CD4-positive, alpha-beta T cell treated with Interleukin-17A for 1 hour (primary cell): ENCODE measurements at regions not wholly inside any gene's neighbourhood (a gene's known extent, or its start where the extent isn't known, plus 50 kb on each side); places are given as distances from the start of the nearest gene placed in this dataset.

Source experiments
- DNase-seq: peaks from one replicate; pipeline ENCODE4 v3.0.0-alpha.2; 2020

DNA sequence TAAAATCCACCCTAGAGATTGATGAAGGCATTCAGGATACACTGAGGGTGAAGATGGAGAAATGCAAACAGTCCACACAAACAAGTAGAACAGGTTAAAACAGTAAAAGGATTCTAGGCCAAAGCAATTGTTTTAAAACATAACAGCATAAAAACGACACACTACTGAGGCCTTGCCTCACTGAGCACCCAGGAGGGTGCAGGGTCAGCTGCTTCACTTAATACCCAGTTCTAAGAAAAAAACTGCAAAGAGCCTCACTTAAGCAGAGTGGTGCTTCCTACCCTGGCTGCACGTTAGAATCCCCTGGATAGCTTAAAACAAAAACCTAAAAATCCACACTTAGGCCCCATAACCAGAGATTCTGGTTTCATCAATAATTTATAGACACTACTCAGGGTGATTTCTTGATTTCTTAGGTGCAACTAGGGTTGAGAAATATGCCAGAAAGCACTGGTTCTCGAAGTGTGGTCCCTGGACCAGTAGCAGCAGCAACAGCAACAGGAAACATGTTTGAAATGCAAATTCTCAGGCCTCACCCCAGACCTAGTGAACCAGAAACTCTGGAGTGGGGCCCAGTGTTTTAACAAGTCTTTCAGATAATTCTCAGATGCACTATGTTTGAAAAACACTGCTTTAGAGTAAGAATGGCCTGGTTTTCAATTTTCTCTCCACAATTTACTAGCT, 279.1 kb downstream of the ZEB2 start:
- no peak for DNase-seq

GRCh38 chr2:144239726-144240125, 280.2 kb downstream of the ZEB2 start:
- DNase-seq: no peak

DNA sequence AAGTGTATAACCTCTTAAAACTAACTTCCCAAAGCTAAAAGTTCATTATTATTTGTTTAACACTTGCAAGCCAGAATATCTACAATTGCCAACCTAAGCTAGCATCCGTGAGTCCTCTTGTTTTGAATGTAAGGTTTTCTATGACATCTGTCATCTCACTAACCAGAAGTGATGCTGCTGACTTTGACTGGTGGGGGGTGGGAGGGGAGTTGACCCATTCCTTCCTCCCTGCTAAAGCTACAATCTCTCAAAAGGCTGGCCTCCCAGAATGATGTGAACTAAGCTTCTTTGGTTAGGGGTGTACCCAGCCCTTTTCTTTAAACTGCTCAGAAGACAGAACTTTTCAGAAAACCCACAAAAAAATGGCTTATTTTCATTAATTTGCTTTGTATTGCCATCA, 280.6 kb downstream of the ZEB2 start:
- DNase-seq: no peak

- no peak for DNase-seq
Measured at GRCh38 chr2:144237830-144238627, 281.9 kb downstream of the ZEB2 start.

DNA sequence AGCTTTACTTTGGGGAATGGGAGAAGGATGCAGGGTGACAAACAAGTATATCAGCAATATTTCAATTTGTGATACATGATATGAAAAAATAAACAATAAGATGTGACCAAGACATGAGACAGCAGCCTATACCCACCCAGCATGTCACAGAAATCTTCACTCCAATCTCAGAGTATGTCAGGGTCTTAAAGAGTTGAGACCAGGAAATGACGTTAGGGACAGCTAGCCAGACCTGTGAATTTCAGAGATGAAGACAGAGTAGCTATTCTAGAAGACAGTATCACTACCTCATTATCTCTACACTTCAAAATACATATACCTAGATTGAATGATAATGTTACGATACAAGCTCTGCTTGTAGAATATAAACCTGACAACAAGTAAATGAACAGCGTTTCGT, 282.8 kb downstream of the ZEB2 start:
- no peak for DNase-seq

- no peak for DNase-seq
Measured at GRCh38 chr2:144235050-144235449, 284.9 kb downstream of the ZEB2 start.

DNA sequence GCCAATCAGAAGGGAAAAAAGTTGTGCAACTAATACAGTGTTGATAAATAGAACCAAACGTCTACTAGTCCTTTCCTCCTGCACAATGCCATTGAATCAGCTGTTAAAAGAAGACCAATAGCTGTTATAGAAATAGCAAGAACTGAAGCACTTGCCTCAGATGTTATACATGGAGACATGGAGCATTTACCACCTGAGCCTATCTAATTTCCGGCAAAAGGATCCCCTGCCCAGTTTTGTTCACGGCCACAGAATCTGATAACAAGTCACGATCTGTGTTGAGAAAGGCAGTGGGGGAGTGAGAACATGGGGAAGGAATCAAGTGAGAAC, 285.4 kb downstream of the ZEB2 start:
- no peak for DNase-seq

GRCh38 chr2:144233733-144234541, 286.0 kb downstream of the ZEB2 start:
- DNase-seq: no peak

DNA sequence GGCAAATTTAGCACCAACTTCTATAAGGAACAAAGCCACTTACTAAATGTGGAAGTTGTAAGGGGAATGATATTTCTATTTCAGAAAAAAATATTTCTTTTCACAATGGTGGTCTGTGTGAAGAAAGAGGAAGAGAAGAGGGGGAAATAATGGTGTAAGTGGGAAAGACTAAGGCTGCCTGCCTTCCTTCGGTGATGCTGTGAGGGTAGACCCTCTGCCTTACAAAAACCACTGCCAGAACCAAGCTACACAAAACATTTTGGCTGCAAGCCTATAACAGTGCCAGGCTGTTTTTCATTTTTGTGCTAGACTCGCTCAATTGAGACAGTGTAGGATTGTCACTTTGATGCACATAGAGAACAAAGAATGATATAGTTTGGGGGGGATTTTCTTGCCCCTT, 286.6 kb downstream of the ZEB2 start:
- no peak for DNase-seq

- no peak for DNase-seq
Measured at GRCh38 chr2:144230448-144231085, 289.4 kb downstream of the ZEB2 start.

- no peak for DNase-seq
Measured at GRCh38 chr2:144230033-144230432, 289.9 kb downstream of the ZEB2 start.

- DNase-seq: no peak
Measured at GRCh38 chr2:144229296-144229695, 290.6 kb downstream of the ZEB2 start.

DNA sequence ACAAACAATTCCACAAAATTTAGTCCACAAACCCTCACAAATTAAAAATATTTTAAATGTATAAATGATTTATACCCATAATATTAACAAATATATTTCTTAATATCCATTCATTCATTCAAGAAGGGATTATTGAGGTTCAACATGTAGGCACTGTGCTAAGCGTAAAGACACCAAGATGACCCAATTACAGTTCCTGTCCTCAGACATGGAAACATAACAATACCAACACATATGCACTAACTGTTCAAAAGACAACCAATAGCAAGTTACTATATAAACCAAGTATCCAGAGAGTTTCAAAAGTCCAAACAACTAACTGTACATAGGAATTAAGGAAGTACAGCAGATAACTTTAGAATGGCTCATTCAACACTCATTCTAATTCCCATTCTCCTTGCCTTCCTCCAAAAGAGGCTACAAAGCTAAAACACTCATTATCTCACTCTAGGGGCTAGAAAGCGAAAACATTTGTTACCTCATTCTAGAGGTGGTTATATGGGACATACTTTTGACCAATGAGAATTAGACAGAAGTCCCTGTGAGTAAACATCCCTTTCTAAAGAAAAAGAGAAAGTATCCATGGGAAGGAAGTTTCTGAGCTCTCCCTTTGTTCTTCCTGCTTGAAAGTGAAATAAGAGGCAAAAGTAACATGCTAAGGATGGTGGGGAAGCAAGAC, 292.4 kb downstream of the ZEB2 start:
- DNase-seq: no peak

DNA sequence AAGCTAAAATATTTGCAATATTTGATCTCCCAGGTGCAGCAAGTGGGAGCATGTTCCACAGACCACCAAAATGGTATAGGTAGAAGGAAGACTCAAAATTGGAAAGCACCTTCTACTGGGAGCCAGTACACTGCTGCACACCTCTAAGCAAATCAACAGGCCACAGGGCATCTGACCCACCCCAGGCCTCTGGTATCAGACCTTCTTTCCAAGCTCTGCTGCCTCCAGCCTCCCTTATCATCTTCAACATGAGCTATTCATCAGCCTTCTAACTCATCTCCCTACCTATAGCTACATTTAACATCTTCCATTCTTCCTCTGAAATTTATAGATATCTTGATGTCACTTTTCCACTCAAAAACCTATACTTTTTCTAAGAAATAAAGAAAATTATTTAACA, 294.8 kb downstream of the ZEB2 start:
- no peak for DNase-seq

GRCh38 chr2:144224472-144224871, 295.4 kb downstream of the ZEB2 start:
- DNase-seq: no peak

GRCh38 chr2:144219979-144220378, 299.9 kb downstream of the ZEB2 start:
- DNase-seq: no peak

- no peak for DNase-seq
Measured at GRCh38 chr2:144217853-144218633, 301.9 kb downstream of the ZEB2 start.

DNA sequence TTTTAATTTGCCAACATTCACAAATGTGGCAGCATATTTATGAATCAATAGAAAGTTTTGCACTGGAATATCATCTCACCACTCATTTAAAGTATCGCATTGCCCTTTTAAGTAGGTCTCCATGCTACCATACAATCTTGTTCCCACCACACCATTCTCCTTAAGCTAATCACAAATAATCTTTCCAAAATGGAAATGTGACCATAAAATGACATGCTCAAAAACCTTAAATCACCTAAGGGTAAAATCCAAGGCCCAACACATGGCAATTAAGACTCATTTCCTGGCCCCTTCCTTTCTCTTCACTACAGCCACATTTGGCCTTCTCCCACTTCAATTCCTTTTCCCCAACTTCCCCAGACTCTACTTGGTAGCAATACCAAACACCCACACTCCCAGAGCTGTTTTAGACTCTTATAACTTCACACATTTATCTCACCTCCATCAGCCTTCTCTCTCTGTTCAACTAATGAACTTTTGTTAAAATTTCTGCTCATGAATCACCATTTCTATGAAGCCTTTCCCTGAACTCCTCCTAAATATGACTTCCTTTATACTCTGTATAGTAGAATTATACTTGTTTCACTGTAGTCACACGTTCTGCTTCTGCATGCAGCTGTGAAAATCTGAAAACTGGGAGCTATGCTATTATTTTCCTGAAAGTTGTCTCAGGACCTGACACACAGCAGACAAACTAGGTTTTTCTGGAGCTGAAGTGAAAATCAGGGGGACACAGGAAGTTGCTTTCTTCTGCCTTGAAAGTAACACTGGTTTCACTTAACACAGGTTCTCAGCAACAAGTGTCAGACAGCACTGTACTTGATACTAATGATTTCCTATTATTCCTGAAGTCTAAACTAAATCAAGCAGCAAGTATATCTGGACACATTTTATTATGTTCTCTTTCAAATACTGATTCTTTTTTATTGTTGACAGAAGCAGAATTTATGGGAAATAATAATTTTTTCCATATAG, 303.9 kb downstream of the ZEB2 start:
- peak; percentile 36 for DNase-seq

DNA sequence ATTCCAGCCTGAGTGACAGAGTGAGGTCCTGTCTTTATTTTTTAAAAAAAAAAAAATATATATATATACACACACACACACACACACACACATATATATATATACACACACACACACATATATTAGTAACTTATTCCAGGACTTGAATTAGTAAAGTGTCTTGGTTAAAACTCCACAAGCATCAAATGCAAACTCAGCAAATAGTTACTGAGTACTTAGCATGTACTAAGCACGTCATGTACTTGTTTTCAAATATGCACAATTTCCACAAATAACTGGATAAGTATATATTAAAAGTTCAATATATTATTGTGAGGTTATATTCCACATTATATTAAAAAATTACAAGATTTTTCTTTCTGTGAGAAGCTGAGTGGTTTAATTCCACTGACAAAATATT, 304.7 kb downstream of the ZEB2 start:
- no peak for DNase-seq

DNA sequence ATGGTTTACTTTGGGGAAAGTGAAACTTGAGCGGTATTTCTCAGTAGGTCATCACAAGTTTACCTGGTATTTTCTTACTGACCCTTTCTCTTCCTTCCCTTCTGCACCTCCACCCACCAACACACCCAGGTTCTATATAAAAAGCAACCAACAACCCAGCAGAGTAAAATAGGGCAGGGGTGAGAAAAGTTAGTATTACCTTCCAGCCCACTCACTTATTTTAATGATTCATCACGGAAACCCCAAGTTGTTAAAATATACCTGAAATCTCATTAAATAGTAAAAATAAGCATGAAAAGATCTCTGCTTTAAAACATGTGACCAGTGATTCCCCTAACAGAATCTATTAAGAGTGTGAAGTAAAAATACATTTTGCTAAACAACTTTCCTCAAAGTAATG, 306.1 kb downstream of the ZEB2 start:
- DNase-seq: no peak

GRCh38 chr2:144211826-144212225, 308.1 kb downstream of the ZEB2 start:
- no peak for DNase-seq
